ENCODE measurements at regions not wholly inside any gene's neighbourhood (a gene's known extent, or its start where the extent isn't known, plus 50 kb on each side); places are given as distances from the start of the nearest gene placed in this dataset.

DNA sequence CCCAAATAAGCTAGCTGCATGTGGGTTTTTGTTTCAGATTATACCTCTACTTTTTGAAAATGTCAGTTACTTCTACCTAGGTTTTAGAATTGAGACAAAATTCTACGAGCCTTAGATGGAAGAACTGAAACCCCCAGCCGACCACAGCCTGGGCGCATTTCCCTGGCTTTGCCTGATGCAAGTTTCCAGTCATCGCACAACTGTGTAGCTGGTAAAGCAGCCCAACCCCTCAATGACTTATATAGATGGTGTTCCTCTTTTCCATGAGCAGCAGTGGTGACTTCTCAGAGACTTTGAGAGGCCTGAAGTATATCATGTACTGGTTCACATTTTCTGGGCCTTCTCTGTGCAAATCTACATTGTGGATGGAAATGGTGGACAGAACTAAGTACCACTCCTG, 515.4 kb upstream of the RAB6C start:
- TF ChIP-seq, protein P1, sequence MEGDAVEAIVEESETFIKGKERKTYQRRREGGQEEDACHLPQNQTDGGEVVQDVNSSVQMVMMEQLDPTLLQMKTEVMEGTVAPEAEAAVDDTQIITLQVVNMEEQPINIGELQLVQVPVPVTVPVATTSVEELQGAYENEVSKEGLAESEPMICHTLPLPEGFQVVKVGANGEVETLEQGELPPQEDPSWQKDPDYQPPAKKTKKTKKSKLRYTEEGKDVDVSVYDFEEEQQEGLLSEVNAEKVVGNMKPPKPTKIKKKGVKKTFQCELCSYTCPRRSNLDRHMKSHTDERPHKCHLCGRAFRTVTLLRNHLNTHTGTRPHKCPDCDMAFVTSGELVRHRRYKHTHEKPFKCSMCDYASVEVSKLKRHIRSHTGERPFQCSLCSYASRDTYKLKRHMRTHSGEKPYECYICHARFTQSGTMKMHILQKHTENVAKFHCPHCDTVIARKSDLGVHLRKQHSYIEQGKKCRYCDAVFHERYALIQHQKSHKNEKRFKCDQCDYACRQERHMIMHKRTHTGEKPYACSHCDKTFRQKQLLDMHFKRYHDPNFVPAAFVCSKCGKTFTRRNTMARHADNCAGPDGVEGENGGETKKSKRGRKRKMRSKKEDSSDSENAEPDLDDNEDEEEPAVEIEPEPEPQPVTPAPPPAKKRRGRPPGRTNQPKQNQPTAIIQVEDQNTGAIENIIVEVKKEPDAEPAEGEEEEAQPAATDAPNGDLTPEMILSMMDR (IDR thresholded peaks at IDR 0.05): no peak
- TF ChIP-seq POLR2A (IDR thresholded peaks at IDR 0.05): no peak

Measured in thyroid gland (tissue), 4 donors.